Esophagus muscularis mucosa (tissue), 4 donors: ENCODE measurements at regions not wholly inside any gene's neighbourhood (a gene's known extent, or its start where the extent isn't known, plus 50 kb on each side); places are given as distances from the start of the nearest gene placed in this dataset.

Source experiments
- DNase-seq: peaks from one replicate; pipeline ENCODE4 v3.0.0-alpha.2; 2017; ENCODE audit errors: extremely low spot score
- H3K27ac ChIP-seq, 4 donors: fragments of 200-600 bp; sonication (generic); replicated peaks in 1 of 4; 1 replicate in 3 of 4; 2 replicates in 1 of 4; pipeline ENCODE4 v1.5.1; 2016 to 2019; ENCODE audit warnings: mild to moderate bottlenecking in 1 of 4
- H3K27me3 ChIP-seq, 4 donors: fragments of 200-600 bp; sonication (generic); one replicate each; pipeline versions ENCODE4 v1.5.1 to v1.6.0; 2016 to 2019
- H3K36me3 ChIP-seq, 4 donors: fragments of 200-600 bp; sonication (generic); one replicate each; pipeline ENCODE4 v1.5.1; 2016 to 2019
- H3K4me1 ChIP-seq, 4 donors: fragments of 200-600 bp; sonication (generic); one replicate each; pipeline ENCODE4 v1.5.1; 2016 to 2019
- H3K4me3 ChIP-seq, 4 donors: fragments of 200-600 bp; sonication (generic); 1 replicate in 2 of 4; 2 replicates in 2 of 4; pipeline ENCODE4 v1.5.1; 2016 to 2019; ENCODE audit warnings: mild to moderate bottlenecking in 4 of 4, moderate library complexity in 1 of 4
- H3K9me3 ChIP-seq, 4 donors: fragments of 200-600 bp; sonication (generic); 1 replicate in 3 of 4; 2 replicates in 1 of 4; pipeline ENCODE4 v1.5.1; 2016 to 2019
- EP300 ChIP-seq: sonication (generic); formaldehyde crosslinking; IDR thresholded peaks from one replicate; pipeline ENCODE4 v1.6.1; 2017; ENCODE audit warnings: antibody characterized with exemption
- POLR2A ChIP-seq: fragments of 450-650 bp; IDR thresholded peaks from one replicate; pipeline ENCODE4 v1.6.1; 2017; ENCODE audit warnings: antibody characterized with exemption, moderate library complexity, mild to moderate bottlenecking, low read depth
- POLR2AphosphoS5 ChIP-seq, 2 donors: sonication (generic); formaldehyde crosslinking; IDR thresholded peaks; one replicate each; pipeline ENCODE4 v1.6.1; 2017; ENCODE audit warnings: antibody characterized with exemption in 2 of 2
- WGBS: methylation state at CpG from one replicate; pipeline ENCODE4 v1.1.5; 2018; 5-methylcytosine and 5-hydroxymethylcytosine counted together
- intact Hi-C: fragments of 100-400 bp; cut with DNase I; formaldehyde crosslinking; loops from one replicate; pipeline ENCODE4 v1.15.1; 2023
- TF ChIP-seq, protein P1 (sequence below), 3 experiments: fragments of 200-600 bp in 2 of 3; fragments of 450-650 bp in 1 of 3; sonication (generic) in 2 of 3; IDR thresholded peaks; one replicate each; pipeline ENCODE4 v1.5.1; 2017 to 2019; ENCODE audit warnings: antibody characterized with exemption in 3 of 3, mild to moderate bottlenecking in 2 of 3, moderate library complexity in 1 of 3

DNA sequence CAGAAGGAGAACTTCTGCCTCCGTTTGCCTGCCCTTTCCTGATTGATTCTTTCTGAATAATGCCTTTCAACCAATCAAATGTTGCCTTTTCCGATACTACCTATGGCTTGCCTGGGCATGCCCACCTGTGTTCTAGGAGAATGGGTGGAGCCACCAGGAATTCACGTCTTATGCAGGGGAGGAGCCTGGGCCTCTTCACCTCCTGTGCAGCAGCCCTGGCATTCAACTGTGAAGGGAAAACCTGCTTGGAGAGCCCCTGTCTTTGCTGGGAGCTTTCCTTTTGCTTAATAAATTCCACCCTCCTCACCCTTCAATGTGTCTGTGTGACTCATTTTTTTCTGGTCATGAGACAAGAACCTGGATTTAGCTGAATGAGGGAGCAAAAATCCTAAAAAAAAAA, 730.7 kb downstream of the UQCRFS1 start:
- H3K27ac ChIP-seq: no peak overlapping the region
- no peaks in the 10 kb centered on the region for H3K4me1 ChIP-seq
- H3K36me3 ChIP-seq: no peaks in the 10 kb centered on the region
- H3K27me3 ChIP-seq: no peaks in the 10 kb centered on the region
- TF ChIP-seq, protein P1, sequence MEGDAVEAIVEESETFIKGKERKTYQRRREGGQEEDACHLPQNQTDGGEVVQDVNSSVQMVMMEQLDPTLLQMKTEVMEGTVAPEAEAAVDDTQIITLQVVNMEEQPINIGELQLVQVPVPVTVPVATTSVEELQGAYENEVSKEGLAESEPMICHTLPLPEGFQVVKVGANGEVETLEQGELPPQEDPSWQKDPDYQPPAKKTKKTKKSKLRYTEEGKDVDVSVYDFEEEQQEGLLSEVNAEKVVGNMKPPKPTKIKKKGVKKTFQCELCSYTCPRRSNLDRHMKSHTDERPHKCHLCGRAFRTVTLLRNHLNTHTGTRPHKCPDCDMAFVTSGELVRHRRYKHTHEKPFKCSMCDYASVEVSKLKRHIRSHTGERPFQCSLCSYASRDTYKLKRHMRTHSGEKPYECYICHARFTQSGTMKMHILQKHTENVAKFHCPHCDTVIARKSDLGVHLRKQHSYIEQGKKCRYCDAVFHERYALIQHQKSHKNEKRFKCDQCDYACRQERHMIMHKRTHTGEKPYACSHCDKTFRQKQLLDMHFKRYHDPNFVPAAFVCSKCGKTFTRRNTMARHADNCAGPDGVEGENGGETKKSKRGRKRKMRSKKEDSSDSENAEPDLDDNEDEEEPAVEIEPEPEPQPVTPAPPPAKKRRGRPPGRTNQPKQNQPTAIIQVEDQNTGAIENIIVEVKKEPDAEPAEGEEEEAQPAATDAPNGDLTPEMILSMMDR (IDR thresholded peaks at IDR 0.05): no peak
- TF ChIP-seq EP300 (no peak), POLR2A (no peak), POLR2AphosphoS5 (IDR thresholded peaks at IDR 0.05) (no peak)
- no peak overlapping the region for H3K4me3 ChIP-seq
- WGBS: 64% methylated on average over 3 of the region's 3 CpGs
- intact Hi-C loops: no loop called here
- no peaks in the 10 kb centered on the region for H3K9me3 ChIP-seq
- DNase-seq: no peak

DNA sequence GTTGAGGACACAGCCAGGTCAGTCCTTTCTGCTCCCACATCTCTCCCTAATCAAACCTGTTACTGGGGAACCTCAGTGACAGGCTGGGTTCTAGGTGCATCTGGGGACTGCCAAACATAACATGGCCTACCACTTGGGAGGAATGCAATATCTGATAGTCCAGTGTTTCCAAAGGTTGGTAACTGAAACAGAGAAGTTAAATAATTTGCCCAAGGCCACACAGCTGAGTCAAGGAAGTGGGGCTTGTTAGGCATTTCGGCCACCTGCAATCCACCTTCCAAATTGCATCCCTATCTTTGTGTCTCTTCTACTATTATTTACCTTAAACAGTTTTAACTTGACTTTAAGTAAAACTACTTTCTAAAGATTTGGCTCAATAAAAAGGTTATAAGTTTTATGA, 731.3 kb downstream of the UQCRFS1 start:
- intact Hi-C loops: no loop called here
- Histone ChIP-seq H3K36me3 (no peaks in the 10 kb centered on the region), H3K27ac (no peak overlapping the region), H3K4me3 (no peak overlapping the region), H3K27me3 (no peaks in the 10 kb centered on the region), H3K4me1 (no peaks in the 10 kb centered on the region), H3K9me3 (no peaks in the 10 kb centered on the region)
- no peak for DNase-seq
- 96% methylated on average over 1 of the region's 1 CpG for WGBS
- TF ChIP-seq EP300 (no peak), POLR2A (no peak), POLR2AphosphoS5 (IDR thresholded peaks at IDR 0.05) (no peak)
- TF ChIP-seq, protein P1 (IDR thresholded peaks at IDR 0.05): no peak

DNA sequence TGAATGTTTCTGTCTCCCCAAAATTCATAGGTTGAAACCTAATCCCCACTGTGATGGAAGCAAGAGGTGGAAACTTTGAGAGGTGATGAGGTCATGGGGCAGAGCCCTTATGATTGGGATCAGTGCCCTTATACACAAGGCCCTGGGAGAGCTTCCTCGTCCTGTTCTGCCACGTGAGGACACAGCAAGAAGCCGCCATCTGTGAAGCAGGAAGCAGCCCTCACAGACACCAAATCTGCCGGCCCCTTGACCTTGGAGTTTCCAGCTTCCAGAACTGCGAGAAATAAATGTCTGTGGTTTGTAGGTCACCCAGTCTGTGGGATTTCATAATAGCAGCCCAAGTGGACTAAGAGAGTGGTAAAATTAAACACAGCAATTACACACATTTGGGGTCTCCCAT, 737.4 kb downstream of the UQCRFS1 start:
- Histone ChIP-seq H3K9me3 (no peaks in the 10 kb centered on the region), H3K27ac (no peak overlapping the region), H3K4me1 (no peaks in the 10 kb centered on the region), H3K27me3 (no peaks in the 10 kb centered on the region), H3K36me3 (no peaks in the 10 kb centered on the region), H3K4me3 (no peak overlapping the region)
- TF ChIP-seq, protein P1 (IDR thresholded peaks at IDR 0.05): no peak
- no peak for TF ChIP-seq EP300
- no peak for TF ChIP-seq POLR2A
- TF ChIP-seq POLR2AphosphoS5 (IDR thresholded peaks at IDR 0.05): no peak
- intact Hi-C loops: no loop called here
- no peak for DNase-seq
- WGBS: 45% methylated on average over 4 of the region's 5 CpGs

DNA sequence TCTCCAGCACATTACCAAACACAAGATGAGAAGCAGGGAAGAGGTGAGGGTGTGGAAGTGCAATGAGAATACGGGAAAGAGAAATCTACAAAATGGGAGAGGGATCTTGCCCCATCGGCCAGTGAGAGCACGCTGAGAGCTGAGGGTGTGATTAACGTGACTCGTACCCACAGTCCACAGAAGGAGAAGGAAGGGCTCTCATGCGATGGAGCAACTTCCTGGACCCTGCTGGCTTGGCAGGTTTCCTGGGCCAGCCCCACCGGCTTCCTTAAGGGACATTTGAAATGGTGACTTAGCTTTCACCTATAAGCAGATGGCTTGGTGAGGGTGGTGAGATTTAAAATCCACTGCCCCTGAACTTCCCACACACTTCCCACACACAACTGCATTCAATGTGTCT, 740.1 kb downstream of the UQCRFS1 start:
- peaks cover 0 to 4% (median 0%) of the 10 kb centered on the region in 4 donors for H3K27me3 ChIP-seq
- intact Hi-C loops: no loop called here
- 47% methylated on average over 7 of the region's 7 CpGs for WGBS
- H3K4me3 ChIP-seq: no peak overlapping the region
- no peaks in the 10 kb centered on the region for H3K4me1 ChIP-seq
- no peak overlapping the region for H3K27ac ChIP-seq
- DNase-seq: no peak
- H3K9me3 ChIP-seq: no peaks in the 10 kb centered on the region
- H3K36me3 ChIP-seq: no peaks in the 10 kb centered on the region
- TF ChIP-seq POLR2A (no peak), EP300 (no peak), POLR2AphosphoS5 (IDR thresholded peaks at IDR 0.05) (no peak)
- TF ChIP-seq, protein P1 (IDR thresholded peaks at IDR 0.05): no peak

DNA sequence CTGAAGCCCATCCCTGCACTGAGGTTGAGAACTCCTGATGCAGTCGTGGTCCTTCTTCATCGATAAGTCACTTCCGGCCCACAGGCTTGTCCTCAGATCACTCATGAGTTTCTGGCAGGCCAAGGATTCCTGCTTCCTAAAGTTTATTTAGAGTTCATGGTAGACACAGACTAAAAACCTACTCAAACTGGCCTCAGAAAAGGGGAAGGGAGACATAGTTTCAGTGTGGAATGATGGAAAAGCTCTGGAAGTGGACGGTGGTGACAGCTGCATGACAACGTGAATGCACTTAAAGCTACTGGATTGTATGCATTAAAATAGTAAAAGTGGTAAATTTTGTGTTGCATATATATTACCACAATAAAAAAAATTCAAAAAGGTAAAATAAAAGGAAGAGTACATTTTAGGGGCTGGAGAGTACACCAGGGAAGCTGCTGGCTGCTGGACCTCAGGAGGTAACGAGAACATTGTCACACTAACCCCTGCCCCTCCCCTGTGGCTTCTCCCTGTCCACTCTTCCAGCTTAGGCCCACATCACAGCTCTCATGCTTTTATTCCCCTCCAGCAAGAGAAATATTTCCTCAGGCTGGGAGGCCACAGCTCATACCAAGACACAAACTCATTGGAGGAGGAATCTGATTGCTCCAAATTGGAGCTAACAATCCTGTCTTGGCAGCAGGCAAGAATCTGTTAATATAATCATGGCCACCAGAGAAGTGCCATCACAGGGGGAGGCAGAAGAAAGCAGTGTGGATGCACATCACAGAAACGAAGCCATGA, 741.0 kb downstream of the UQCRFS1 start:
- DNase-seq: no peak
- WGBS: 47% methylated on average over 7 of the region's 7 CpGs
- H3K27ac ChIP-seq: no peak overlapping the region

More for the DNA sequence above, 741.0 kb downstream of the UQCRFS1 start:
- Histone ChIP-seq H3K9me3 (no peaks in the 10 kb centered on the region), H3K4me1 (no peaks in the 10 kb centered on the region), H3K36me3 (no peaks in the 10 kb centered on the region), H3K4me3 (no peak overlapping the region), H3K27me3 (peaks cover 0 to 12% (median 0%) of the 10 kb centered on the region in 4 donors)
- TF ChIP-seq POLR2AphosphoS5 (IDR thresholded peaks at IDR 0.05) (no peak), POLR2A (no peak), EP300 (no peak)
- TF ChIP-seq, protein P1 (IDR thresholded peaks at IDR 0.05): no peak
- intact Hi-C loops: no loop called here
